K562 (cell line): ENCODE measurements at regions not wholly inside any gene's neighbourhood (a gene's known extent, or its start where the extent isn't known, plus 50 kb on each side); places are given as distances from the start of the nearest gene placed in this dataset.

Experiments
- CREM ChIP-seq: IDR thresholded peaks from 2 replicates; pipeline ENCODE4 v1.6.1; 2014; ENCODE audit warnings: antibody characterized with exemption, low read depth
- LCOR ChIP-seq: sonication (generic); formaldehyde crosslinking; IDR thresholded peaks from 2 replicates; pipeline ENCODE4 v1.8.0; 2022; ENCODE audit warnings: mild to moderate bottlenecking, missing genetic modification reagents
- NFIC ChIP-seq: fragments of 450-650 bp; IDR thresholded peaks from 2 replicates; pipeline ENCODE4 v1.6.1; 2017; ENCODE audit warnings: mild to moderate bottlenecking, inconsistent platforms
- NFRKB ChIP-seq: fragments of 450-650 bp; IDR thresholded peaks from 2 replicates; pipeline ENCODE4 v1.6.1; 2016; ENCODE audit warnings: low read depth
- PPARD ChIP-seq: fragments of 250-450 bp; sonication (Bioruptor Pico); IDR thresholded peaks from 2 replicates; pipeline ENCODE4 v1.8.0; 2022; ENCODE audit warnings: inconsistent platforms, mild to moderate bottlenecking, moderate library complexity
- TF ChIP-seq, protein P1 (sequence below): sonication (generic); formaldehyde crosslinking; IDR thresholded peaks from 2 replicates; pipeline ENCODE4 v1.4.0; 2020; ENCODE audit warnings: mild to moderate bottlenecking, missing genetic modification reagents
- TF ChIP-seq, protein P2 (sequence below): sonication (generic); formaldehyde crosslinking; IDR thresholded peaks from 2 replicates; pipeline ENCODE4 v1.5.0; 2020; ENCODE audit warnings: missing genetic modification reagents
- TF ChIP-seq, protein P3 (sequence below): IDR thresholded peaks from 2 replicates; pipeline ENCODE4 v1.6.1; 2014; ENCODE audit warnings: antibody characterized with exemption
- TF ChIP-seq, protein P4 (sequence below): sonication (generic); IDR thresholded peaks from 2 replicates; pipeline ENCODE4 v1.6.1; 2016

DNA sequence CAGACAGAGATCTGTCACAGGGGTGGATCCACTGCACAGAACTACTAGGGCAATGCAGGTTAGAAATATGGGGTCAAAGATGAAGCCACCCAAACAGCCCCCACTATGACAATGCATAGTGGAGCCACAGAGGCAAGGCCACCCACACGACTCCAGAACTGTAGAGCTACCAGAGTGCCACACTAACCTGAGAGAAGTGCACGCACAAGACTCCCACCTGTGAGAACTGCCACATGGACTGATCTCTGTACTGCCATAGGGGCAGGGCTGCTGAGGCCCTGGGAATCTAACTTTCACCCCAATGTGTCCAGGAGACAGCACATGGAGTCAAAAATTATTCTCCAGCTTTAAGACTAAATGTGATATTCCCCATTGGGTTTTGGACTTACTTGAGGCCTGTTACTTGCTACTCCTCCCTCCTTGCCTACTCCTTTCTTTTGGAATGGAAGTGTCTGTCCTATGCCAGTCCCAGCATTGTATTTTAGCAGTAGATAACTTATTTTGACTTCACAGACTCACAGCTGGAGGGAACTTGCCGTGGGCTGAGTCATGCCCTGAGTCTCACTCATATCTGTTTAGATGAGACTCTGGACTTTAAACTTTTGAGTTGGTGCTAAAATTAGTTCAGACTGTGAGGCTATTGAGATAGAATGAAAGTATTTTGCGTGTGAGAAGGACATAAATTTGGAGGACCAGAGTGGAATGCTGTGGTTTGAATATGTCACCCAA lies 853.3 kb downstream of the MAT2B start (continued):
- TF ChIP-seq, protein P1, sequence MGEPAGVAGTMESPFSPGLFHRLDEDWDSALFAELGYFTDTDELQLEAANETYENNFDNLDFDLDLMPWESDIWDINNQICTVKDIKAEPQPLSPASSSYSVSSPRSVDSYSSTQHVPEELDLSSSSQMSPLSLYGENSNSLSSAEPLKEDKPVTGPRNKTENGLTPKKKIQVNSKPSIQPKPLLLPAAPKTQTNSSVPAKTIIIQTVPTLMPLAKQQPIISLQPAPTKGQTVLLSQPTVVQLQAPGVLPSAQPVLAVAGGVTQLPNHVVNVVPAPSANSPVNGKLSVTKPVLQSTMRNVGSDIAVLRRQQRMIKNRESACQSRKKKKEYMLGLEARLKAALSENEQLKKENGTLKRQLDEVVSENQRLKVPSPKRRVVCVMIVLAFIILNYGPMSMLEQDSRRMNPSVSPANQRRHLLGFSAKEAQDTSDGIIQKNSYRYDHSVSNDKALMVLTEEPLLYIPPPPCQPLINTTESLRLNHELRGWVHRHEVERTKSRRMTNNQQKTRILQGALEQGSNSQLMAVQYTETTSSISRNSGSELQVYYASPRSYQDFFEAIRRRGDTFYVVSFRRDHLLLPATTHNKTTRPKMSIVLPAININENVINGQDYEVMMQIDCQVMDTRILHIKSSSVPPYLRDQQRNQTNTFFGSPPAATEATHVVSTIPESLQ (CRISPR knock-in tag) = no peak
- TF ChIP-seq CREM (peak; percentile 58; the same call in 1 of the 2 replicates), NFIC (peak; percentile 40), LCOR (CRISPR knock-in tag) (0 out of 2 replicates have a peak, but pooled peaks have one; percentile 20), PPARD (CRISPR knock-in tag) (no peak), NFRKB (peak; percentile 15)
- TF ChIP-seq, protein P2, sequence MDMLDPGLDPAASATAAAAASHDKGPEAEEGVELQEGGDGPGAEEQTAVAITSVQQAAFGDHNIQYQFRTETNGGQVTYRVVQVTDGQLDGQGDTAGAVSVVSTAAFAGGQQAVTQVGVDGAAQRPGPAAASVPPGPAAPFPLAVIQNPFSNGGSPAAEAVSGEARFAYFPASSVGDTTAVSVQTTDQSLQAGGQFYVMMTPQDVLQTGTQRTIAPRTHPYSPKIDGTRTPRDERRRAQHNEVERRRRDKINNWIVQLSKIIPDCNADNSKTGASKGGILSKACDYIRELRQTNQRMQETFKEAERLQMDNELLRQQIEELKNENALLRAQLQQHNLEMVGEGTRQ = no peak
- TF ChIP-seq, protein P3, sequence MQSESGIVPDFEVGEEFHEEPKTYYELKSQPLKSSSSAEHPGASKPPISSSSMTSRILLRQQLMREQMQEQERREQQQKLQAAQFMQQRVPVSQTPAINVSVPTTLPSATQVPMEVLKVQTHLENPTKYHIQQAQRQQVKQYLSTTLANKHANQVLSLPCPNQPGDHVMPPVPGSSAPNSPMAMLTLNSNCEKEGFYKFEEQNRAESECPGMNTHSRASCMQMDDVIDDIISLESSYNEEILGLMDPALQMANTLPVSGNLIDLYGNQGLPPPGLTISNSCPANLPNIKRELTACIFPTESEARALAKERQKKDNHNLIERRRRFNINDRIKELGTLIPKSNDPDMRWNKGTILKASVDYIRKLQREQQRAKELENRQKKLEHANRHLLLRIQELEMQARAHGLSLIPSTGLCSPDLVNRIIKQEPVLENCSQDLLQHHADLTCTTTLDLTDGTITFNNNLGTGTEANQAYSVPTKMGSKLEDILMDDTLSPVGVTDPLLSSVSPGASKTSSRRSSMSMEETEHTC = 0 out of 2 replicates have a peak, but pooled peaks have one; percentile 46
- TF ChIP-seq, protein P4, sequence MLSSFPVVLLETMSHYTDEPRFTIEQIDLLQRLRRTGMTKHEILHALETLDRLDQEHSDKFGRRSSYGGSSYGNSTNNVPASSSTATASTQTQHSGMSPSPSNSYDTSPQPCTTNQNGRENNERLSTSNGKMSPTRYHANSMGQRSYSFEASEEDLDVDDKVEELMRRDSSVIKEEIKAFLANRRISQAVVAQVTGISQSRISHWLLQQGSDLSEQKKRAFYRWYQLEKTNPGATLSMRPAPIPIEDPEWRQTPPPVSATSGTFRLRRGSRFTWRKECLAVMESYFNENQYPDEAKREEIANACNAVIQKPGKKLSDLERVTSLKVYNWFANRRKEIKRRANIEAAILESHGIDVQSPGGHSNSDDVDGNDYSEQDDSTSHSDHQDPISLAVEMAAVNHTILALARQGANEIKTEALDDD = peak; percentile 83
